A549 (cell line): ENCODE measurements at regions not wholly inside any gene's neighbourhood (a gene's known extent, or its start where the extent isn't known, plus 50 kb on each side); places are given as distances from the start of the nearest gene placed in this dataset.

Experiments
- JUN ChIP-seq, 2 experiments: fragments of >200 bp; sonication (Bioruptor Twin); formaldehyde crosslinking; IDR thresholded peaks; 2 replicates in 1 of 2; 3 replicates in 1 of 2; pipeline ENCODE4 v1.6.1; 2016 to 2017
- TF ChIP-seq, protein P1 (sequence below): fragments of >200 bp; sonication (Bioruptor Twin); formaldehyde crosslinking; IDR thresholded peaks from 3 replicates; pipeline ENCODE4 v1.5.1; 2016

DNA sequence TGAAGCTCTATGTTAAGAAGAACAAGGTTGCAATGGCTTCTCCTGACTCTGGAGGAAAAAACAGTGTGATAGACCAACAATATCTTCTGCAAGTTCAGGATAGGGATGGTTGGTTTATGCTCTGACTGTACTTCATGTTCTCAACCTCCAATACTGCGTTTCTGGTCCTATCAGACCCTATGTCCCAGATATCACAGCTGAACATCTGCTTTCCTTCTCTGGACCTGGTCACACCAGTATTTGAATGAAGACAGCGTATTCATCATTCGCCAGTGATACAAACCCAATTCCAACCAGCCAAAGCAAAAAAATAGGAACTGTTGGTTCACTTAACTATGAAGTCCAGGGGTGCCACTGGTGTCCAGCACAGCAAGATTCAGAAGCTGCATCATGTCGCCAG, 124.5 kb upstream of the KLF3 start:
- TF ChIP-seq, protein P1, sequence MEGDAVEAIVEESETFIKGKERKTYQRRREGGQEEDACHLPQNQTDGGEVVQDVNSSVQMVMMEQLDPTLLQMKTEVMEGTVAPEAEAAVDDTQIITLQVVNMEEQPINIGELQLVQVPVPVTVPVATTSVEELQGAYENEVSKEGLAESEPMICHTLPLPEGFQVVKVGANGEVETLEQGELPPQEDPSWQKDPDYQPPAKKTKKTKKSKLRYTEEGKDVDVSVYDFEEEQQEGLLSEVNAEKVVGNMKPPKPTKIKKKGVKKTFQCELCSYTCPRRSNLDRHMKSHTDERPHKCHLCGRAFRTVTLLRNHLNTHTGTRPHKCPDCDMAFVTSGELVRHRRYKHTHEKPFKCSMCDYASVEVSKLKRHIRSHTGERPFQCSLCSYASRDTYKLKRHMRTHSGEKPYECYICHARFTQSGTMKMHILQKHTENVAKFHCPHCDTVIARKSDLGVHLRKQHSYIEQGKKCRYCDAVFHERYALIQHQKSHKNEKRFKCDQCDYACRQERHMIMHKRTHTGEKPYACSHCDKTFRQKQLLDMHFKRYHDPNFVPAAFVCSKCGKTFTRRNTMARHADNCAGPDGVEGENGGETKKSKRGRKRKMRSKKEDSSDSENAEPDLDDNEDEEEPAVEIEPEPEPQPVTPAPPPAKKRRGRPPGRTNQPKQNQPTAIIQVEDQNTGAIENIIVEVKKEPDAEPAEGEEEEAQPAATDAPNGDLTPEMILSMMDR: no peak
- TF ChIP-seq JUN (IDR thresholded peaks at IDR 0.05): no peak
